Thyroid gland (tissue), 4 donors: ENCODE measurements at regions not wholly inside any gene's neighbourhood (a gene's known extent, or its start where the extent isn't known, plus 50 kb on each side); places are given as distances from the start of the nearest gene placed in this dataset.

ENCODE experiments used
- CTCF ChIP-seq, 6 experiments: fragments of 200-600 bp in 3 of 6; fragments of 450-650 bp in 3 of 6; sonication (generic) in 3 of 6; IDR thresholded peaks; one replicate each; pipeline ENCODE4 v1.5.1; 2016 to 2019; ENCODE audit warnings: antibody characterized with exemption in 6 of 6, mild to moderate bottlenecking in 2 of 6, inconsistent platforms in 1 of 6, moderate library complexity in 1 of 6
- POLR2A ChIP-seq, 2 donors: fragments of 450-650 bp; IDR thresholded peaks; one replicate each; pipeline ENCODE4 v1.6.1; 2017; ENCODE audit warnings: antibody characterized with exemption in 2 of 2, mild to moderate bottlenecking in 2 of 2, moderate library complexity in 1 of 2

- TF ChIP-seq CTCF (IDR thresholded peaks at IDR 0.05) = no peak
- TF ChIP-seq POLR2A (IDR thresholded peaks at IDR 0.05) = no peak
These were observed 128.9 kb upstream of the NAA20 start for GRCh38 chr20:19888269-19888671.
